HEK293 (cell line): ENCODE measurements at regions not wholly inside any gene's neighbourhood (a gene's known extent, or its start where the extent isn't known, plus 50 kb on each side); places are given as distances from the start of the nearest gene placed in this dataset.

Experiments used
- CTCF ChIA-PET: fragments of 350-600 bp; formaldehyde crosslinking; extraction: SDS; loops from one replicate; lab custom pipeline; 2021; ENCODE audit warnings: antibody characterized with exemption; lab: Yijun Ruan, JAX
- POLR2A ChIA-PET: fragments of 300-600 bp; formaldehyde crosslinking; extraction: SDS; loops from one replicate; lab custom pipeline; 2020; ENCODE audit warnings: antibody characterized with exemption, inconsistent platforms; lab: Yijun Ruan, JAX
- H3K27ac ChIP-seq: fragments of 200-500 bp; sonication (Bioruptor generic); 2 replicates; pipeline ENCODE4 v1.5.1; 2014; ENCODE audit warnings: low read depth, low read length, control low read depth, inconsistent platforms; ENCODE audit errors: extremely low read depth
- H3K36me3 ChIP-seq, 2 experiments: fragments of 200-500 bp in 1 of 2; sonication (Bioruptor generic) in 1 of 2; 1 replicate in 1 of 2; 2 replicates in 1 of 2; pipeline ENCODE4 v1.5.1; 2014 to 2017; ENCODE audit warnings: inconsistent platforms in 2 of 2, low read length in 2 of 2; ENCODE audit not compliant: control insufficient read depth in 2 of 2, insufficient read depth in 1 of 2
- H3K4me1 ChIP-seq: fragments of 200-500 bp; sonication (Bioruptor generic); 2 replicates; pipeline ENCODE4 v1.5.1; 2014; ENCODE audit warnings: mild to moderate bottlenecking, low read length, inconsistent platforms; ENCODE audit not compliant: control insufficient read depth, insufficient read depth
- H3K4me3 ChIP-seq: 2 replicates; pipeline ENCODE4 v1.5.1; 2011; ENCODE audit warnings: low read depth, mild to moderate bottlenecking, control low read depth, low read length, moderate library complexity
- H3K9me3 ChIP-seq: fragments of 200-500 bp; sonication (Bioruptor generic); 2 replicates; pipeline ENCODE4 v1.5.1; 2014; ENCODE audit warnings: low read depth, low read length, inconsistent platforms; ENCODE audit not compliant: control insufficient read depth, insufficient read depth
- IKZF3 ChIP-seq: fragments of 450-650 bp; IDR thresholded peaks from 2 replicates; pipeline ENCODE4 v1.5.0; 2018; ENCODE audit warnings: missing biosample characterization, mild to moderate bottlenecking, missing genetic modification characterization, moderate library complexity
- KLF9 ChIP-seq: fragments of 450-650 bp; formaldehyde crosslinking; IDR thresholded peaks from 2 replicates; pipeline ENCODE4 v1.5.1; 2016; ENCODE audit warnings: missing biosample characterization, missing genetic modification characterization, low read depth
- PRDM1 ChIP-seq: fragments of 450-650 bp; formaldehyde crosslinking; IDR thresholded peaks from 2 replicates; pipeline ENCODE4; 2016; ENCODE audit warnings: missing biosample characterization, missing genetic modification characterization
- SP2 ChIP-seq: fragments of 450-650 bp; formaldehyde crosslinking; IDR thresholded peaks from 2 replicates; pipeline ENCODE4 v1.5.1; 2016; ENCODE audit warnings: missing biosample characterization, missing genetic modification characterization
- SP3 ChIP-seq: fragments of 450-650 bp; formaldehyde crosslinking; IDR thresholded peaks from 2 replicates; pipeline ENCODE4 v1.5.1; 2016; ENCODE audit warnings: missing biosample characterization, missing genetic modification characterization
- ZNF10 ChIP-seq: fragments of 450-650 bp; formaldehyde crosslinking; IDR thresholded peaks from 2 replicates; pipeline ENCODE4 v1.5.1; 2017; ENCODE audit warnings: missing biosample characterization, missing genetic modification characterization
- ZNF174 ChIP-seq: fragments of 450-650 bp; formaldehyde crosslinking; IDR thresholded peaks from 2 replicates; pipeline ENCODE4 v1.5.0; 2017; ENCODE audit warnings: missing biosample characterization, mild to moderate bottlenecking, missing genetic modification characterization
- ZNF26 ChIP-seq: fragments of 450-650 bp; formaldehyde crosslinking; IDR thresholded peaks from 2 replicates; pipeline ENCODE4 v1.5.1; 2016; ENCODE audit warnings: missing biosample characterization, missing genetic modification characterization
- ZNF266 ChIP-seq: fragments of 450-650 bp; formaldehyde crosslinking; IDR thresholded peaks from 2 replicates; pipeline ENCODE4 v1.5.1; 2016; ENCODE audit warnings: missing biosample characterization, missing genetic modification characterization, low read depth
- ZNF350 ChIP-seq: fragments of 450-650 bp; formaldehyde crosslinking; IDR thresholded peaks from 2 replicates; pipeline ENCODE4 v1.5.0; 2017; ENCODE audit warnings: missing biosample characterization, mild to moderate bottlenecking, missing genetic modification characterization
- ZNF416 ChIP-seq: fragments of 450-650 bp; formaldehyde crosslinking; IDR thresholded peaks from 2 replicates; pipeline ENCODE4 v1.5.1; 2016; ENCODE audit warnings: missing biosample characterization, missing genetic modification characterization
- ZNF488 ChIP-seq: fragments of 450-650 bp; formaldehyde crosslinking; IDR thresholded peaks from 2 replicates; pipeline ENCODE4 v1.5.1; 2016; ENCODE audit warnings: missing biosample characterization, missing genetic modification characterization
- ZNF585B ChIP-seq: fragments of 450-650 bp; formaldehyde crosslinking; IDR thresholded peaks from 2 replicates; pipeline ENCODE4 v1.5.1; 2016; ENCODE audit warnings: missing biosample characterization, missing genetic modification characterization
- ZNF610 ChIP-seq: fragments of 450-650 bp; formaldehyde crosslinking; IDR thresholded peaks from 2 replicates; pipeline ENCODE4 v1.5.1; 2016; ENCODE audit warnings: missing biosample characterization, missing genetic modification characterization, borderline replicate concordance
- ZNF624 ChIP-seq: fragments of 450-650 bp; formaldehyde crosslinking; IDR thresholded peaks from 2 replicates; pipeline ENCODE4 v1.5.1; 2017; ENCODE audit warnings: missing biosample characterization, missing genetic modification characterization
- ZNF626 ChIP-seq: fragments of 450-650 bp; sonication (Bioruptor Pico); formaldehyde crosslinking; IDR thresholded peaks from 2 replicates; pipeline ENCODE4 v1.5.1; 2018; ENCODE audit warnings: missing biosample characterization, missing genetic modification characterization, inconsistent platforms
- ZNF768 ChIP-seq: fragments of 450-650 bp; formaldehyde crosslinking; IDR thresholded peaks from 2 replicates; pipeline ENCODE4 v1.5.1; 2018; ENCODE audit warnings: missing biosample characterization, mild to moderate bottlenecking, missing genetic modification characterization
- ZNF830 ChIP-seq: fragments of 450-650 bp; IDR thresholded peaks from 2 replicates; pipeline ENCODE4 v1.5.0; 2018; ENCODE audit warnings: missing biosample characterization, missing genetic modification characterization, low read depth, mild to moderate bottlenecking, moderate library complexity
- ZSCAN16 ChIP-seq: fragments of 450-650 bp; formaldehyde crosslinking; IDR thresholded peaks from 2 replicates; pipeline ENCODE4 v1.5.1; 2016; ENCODE audit warnings: missing biosample characterization, missing genetic modification characterization
- ZXDB ChIP-seq: fragments of 450-650 bp; formaldehyde crosslinking; IDR thresholded peaks from 2 replicates; pipeline ENCODE4 v1.5.1; 2016; ENCODE audit warnings: missing biosample characterization, missing genetic modification characterization
- TF ChIP-seq, protein P1 (sequence below): fragments of 450-650 bp; formaldehyde crosslinking; IDR thresholded peaks from 2 replicates; pipeline ENCODE4 v1.5.1; 2016; ENCODE audit warnings: missing biosample characterization, missing genetic modification characterization, low read depth
- TF ChIP-seq, protein P2 (sequence below): fragments of 450-650 bp; formaldehyde crosslinking; IDR thresholded peaks from 2 replicates; pipeline ENCODE4 v1.5.1; 2016; ENCODE audit warnings: missing biosample characterization, missing genetic modification characterization

GRCh38 chr1:170306513-170306910, 160.8 kb downstream of the NTMT2 start:
- no peak for TF ChIP-seq ZNF585B (tag by site-specific recombination)
- no peak for TF ChIP-seq ZNF624 (tag by site-specific recombination)
- no peak for TF ChIP-seq ZNF768 (tag by site-specific recombination)
- TF ChIP-seq ZNF830: no peak
- TF ChIP-seq ZXDB (tag by site-specific recombination): no peak
- TF ChIP-seq PRDM1: no peak
- no peak for TF ChIP-seq ZNF488 (tag by site-specific recombination)
- TF ChIP-seq, protein P1, sequence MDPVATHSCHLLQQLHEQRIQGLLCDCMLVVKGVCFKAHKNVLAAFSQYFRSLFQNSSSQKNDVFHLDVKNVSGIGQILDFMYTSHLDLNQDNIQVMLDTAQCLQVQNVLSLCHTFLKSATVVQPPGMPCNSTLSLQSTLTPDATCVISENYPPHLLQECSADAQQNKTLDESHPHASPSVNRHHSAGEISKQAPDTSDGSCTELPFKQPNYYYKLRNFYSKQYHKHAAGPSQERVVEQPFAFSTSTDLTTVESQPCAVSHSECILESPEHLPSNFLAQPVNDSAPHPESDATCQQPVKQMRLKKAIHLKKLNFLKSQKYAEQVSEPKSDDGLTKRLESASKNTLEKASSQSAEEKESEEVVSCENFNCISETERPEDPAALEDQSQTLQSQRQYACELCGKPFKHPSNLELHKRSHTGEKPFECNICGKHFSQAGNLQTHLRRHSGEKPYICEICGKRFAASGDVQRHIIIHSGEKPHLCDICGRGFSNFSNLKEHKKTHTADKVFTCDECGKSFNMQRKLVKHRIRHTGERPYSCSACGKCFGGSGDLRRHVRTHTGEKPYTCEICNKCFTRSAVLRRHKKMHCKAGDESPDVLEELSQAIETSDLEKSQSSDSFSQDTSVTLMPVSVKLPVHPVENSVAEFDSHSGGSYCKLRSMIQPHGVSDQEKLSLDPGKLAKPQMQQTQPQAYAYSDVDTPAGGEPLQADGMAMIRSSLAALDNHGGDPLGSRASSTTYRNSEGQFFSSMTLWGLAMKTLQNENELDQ: no peak
- Histone ChIP-seq H3K9me3 (no peaks in the 10 kb centered on the region), H3K4me3 (no peak overlapping the region), H3K4me1 (no peaks in the 10 kb centered on the region), H3K36me3 (no peaks in the 10 kb centered on the region), H3K27ac (no peak overlapping the region)
- ChIA-PET POLR2A (no interaction called here), CTCF (interaction anchor here (0.7 to 1.2 kb wide), 2 partner anchors 11 to 343 kb away, joined by 3 to 4 read pairs; no protein-coding TSS in a partner anchor)

DNA sequence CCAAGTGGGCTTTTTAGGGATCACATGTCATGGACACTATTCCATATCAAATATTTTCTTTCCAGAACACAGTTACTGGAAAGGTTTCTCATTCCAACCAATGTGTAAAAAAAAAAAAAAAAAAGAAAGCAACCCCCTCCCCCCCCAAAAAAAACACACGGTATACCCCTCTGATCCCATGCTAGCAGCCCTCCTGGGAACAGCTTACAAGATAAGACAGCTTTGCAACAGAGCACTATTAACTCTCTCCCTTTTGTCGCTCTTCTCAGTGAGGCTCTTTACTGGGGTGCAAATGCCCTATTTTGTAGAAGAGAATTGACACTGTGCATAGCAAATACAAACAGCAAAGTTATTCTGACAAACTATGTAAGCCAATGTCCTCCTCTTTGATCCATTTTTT, 161.2 kb downstream of the NTMT2 start:
- TF ChIP-seq ZNF416 (tag by site-specific recombination) (no peak), ZNF610 (tag by site-specific recombination) (no peak), IKZF3 (no peak), ZNF26 (tag by site-specific recombination) (no peak), ZSCAN16 (tag by site-specific recombination) (no peak), SP2 (no peak), ZNF350 (tag by site-specific recombination) (no peak), ZNF266 (tag by site-specific recombination) (no peak), ZNF10 (tag by site-specific recombination) (no peak), ZNF174 (tag by site-specific recombination) (no peak), ZNF626 (tag by site-specific recombination) (no peak), SP3 (no peak), KLF9 (tag by site-specific recombination) (no peak)
- TF ChIP-seq, protein P2, sequence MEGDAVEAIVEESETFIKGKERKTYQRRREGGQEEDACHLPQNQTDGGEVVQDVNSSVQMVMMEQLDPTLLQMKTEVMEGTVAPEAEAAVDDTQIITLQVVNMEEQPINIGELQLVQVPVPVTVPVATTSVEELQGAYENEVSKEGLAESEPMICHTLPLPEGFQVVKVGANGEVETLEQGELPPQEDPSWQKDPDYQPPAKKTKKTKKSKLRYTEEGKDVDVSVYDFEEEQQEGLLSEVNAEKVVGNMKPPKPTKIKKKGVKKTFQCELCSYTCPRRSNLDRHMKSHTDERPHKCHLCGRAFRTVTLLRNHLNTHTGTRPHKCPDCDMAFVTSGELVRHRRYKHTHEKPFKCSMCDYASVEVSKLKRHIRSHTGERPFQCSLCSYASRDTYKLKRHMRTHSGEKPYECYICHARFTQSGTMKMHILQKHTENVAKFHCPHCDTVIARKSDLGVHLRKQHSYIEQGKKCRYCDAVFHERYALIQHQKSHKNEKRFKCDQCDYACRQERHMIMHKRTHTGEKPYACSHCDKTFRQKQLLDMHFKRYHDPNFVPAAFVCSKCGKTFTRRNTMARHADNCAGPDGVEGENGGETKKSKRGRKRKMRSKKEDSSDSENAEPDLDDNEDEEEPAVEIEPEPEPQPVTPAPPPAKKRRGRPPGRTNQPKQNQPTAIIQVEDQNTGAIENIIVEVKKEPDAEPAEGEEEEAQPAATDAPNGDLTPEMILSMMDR: no peak
- CTCF ChIA-PET: interaction anchor here (1.2 kb wide), 1 partner anchor 11 kb away, joined by 4 read pairs; no protein-coding TSS in a partner anchor
- Histone ChIP-seq H3K27ac (no peak overlapping the region), H3K4me1 (no peaks in the 10 kb centered on the region), H3K36me3 (no peaks in the 10 kb centered on the region), H3K4me3 (no peak overlapping the region), H3K9me3 (no peaks in the 10 kb centered on the region)
- POLR2A ChIA-PET: no interaction called here
